SK-N-SH (cell line): ENCODE measurements at regions not wholly inside any gene's neighbourhood (a gene's known extent, or its start where the extent isn't known, plus 50 kb on each side); places are given as distances from the start of the nearest gene placed in this dataset.

ENCODE experiments used
- CTCF ChIA-PET: fragments of 300-600, 350-600 bp; formaldehyde crosslinking; extraction: SDS; loops from one replicate; lab custom pipeline; 2021; lab: Yijun Ruan, JAX
- POLR2A ChIA-PET: fragments of 350-600 bp; sonication (Branson Sonifier 250); formaldehyde crosslinking; extraction: SDS; loops from one replicate; lab custom pipeline; 2020; ENCODE audit warnings: antibody characterized with exemption, inconsistent platforms; lab: Yijun Ruan, JAX
- DNase-seq: peaks from one replicate; pipeline ENCODE4 v3.0.0; 2012
- H2AFZ ChIP-seq: fragments of 200-600 bp; sonication (generic); 2 replicates; pipeline ENCODE4 v1.8.1; 2016; ENCODE audit warnings: antibody characterized with exemption, mild to moderate bottlenecking, low read depth
- H3F3A ChIP-seq: fragments of 200-600 bp; sonication (generic); replicated peaks from 2 replicates; pipeline ENCODE3; 2016; ENCODE audit warnings: antibody characterized with exemption, mild to moderate bottlenecking; ENCODE audit not compliant: insufficient read depth
- H3K27ac ChIP-seq, 2 experiments: fragments of 200-500 bp in 1 of 2; fragments of 200-600 bp in 1 of 2; sonication (Bioruptor generic) in 1 of 2; sonication (generic), shearing (Covaris generic) in 1 of 2; 2 replicates each; pipeline versions ENCODE4 v1.5.1 to v1.6.1; 2014 to 2016; ENCODE audit warnings: low read depth in 2 of 2, inconsistent platforms in 1 of 2, low read length in 1 of 2, mild to moderate bottlenecking in 1 of 2, mixed read lengths in 1 of 2
- H3K27me3 ChIP-seq: fragments of 200-600 bp; sonication (generic), shearing (Covaris generic); 2 replicates; pipeline ENCODE4 v1.6.1; 2016; ENCODE audit warnings: mixed run types; ENCODE audit not compliant: insufficient read depth
- H3K36me3 ChIP-seq, 2 experiments: fragments of 200-500 bp in 1 of 2; fragments of 200-600 bp in 1 of 2; sonication (Bioruptor generic) in 1 of 2; sonication (generic) in 1 of 2; replicated peaks in 1 of 2; 2 replicates each; pipeline versions ENCODE3 to v1.5.1; 2014 to 2016; ENCODE audit warnings: low read length in 1 of 2, mild to moderate bottlenecking in 1 of 2; ENCODE audit not compliant: insufficient read depth in 2 of 2, control insufficient read depth in 1 of 2
- H3K4me1 ChIP-seq, 2 experiments: fragments of 200-500 bp in 1 of 2; fragments of 200-600 bp in 1 of 2; sonication (Bioruptor generic) in 1 of 2; sonication (generic), shearing (Covaris generic) in 1 of 2; 2 replicates each; pipeline versions ENCODE4 v1.5.1 to v1.6.1; 2014 to 2016; ENCODE audit warnings: low read depth in 1 of 2, low read length in 1 of 2, mixed run types in 1 of 2; ENCODE audit not compliant: insufficient read depth in 2 of 2, control insufficient read depth in 1 of 2
- H3K4me2 ChIP-seq: fragments of 200-600 bp; sonication (generic), shearing (Covaris generic); 2 replicates; pipeline ENCODE4 v1.6.1; 2017; ENCODE audit warnings: mixed run types
- H3K4me3 ChIP-seq, 2 experiments: fragments of 200-500 bp in 1 of 2; fragments of 200-600 bp in 1 of 2; sonication (Bioruptor generic) in 1 of 2; sonication (generic), shearing (Covaris generic) in 1 of 2; 2 replicates each; pipeline versions ENCODE4 v1.5.1 to v1.8.1; 2014 to 2016; ENCODE audit warnings: low read depth in 2 of 2, inconsistent platforms in 1 of 2, low read length in 1 of 2, mild to moderate bottlenecking in 1 of 2, mixed read lengths in 1 of 2, moderate library complexity in 1 of 2
- H3K79me2 ChIP-seq: fragments of 200-600 bp; sonication (generic); 2 replicates; pipeline ENCODE4 v1.8.1; 2017; ENCODE audit warnings: mild to moderate bottlenecking; ENCODE audit not compliant: insufficient read depth
- H3K9ac ChIP-seq: fragments of 200-600 bp; sonication (generic); 2 replicates; pipeline ENCODE4 v1.6.1; 2017; ENCODE audit warnings: mixed run types
- H3K9me2 ChIP-seq: fragments of 200-600 bp; sonication (generic); 2 replicates; pipeline ENCODE4 v1.6.1; 2017; ENCODE audit warnings: mixed run types
- H3K9me3 ChIP-seq: fragments of 200-600 bp; sonication (generic); 2 replicates; pipeline ENCODE4 v1.6.1; 2017; ENCODE audit warnings: mixed run types, mild to moderate bottlenecking, moderate library complexity
- H4K20me1 ChIP-seq: fragments of 200-600 bp; sonication (generic); 2 replicates; pipeline ENCODE4 v1.6.1; 2017; ENCODE audit warnings: mild to moderate bottlenecking, mixed run types; ENCODE audit not compliant: insufficient read depth
- CHD2 ChIP-seq: fragments of 150-350 bp; IDR thresholded peaks from 2 replicates; pipeline ENCODE4 v1.6.1; 2018; ENCODE audit warnings: low read length; ENCODE audit not compliant: partially characterized antibody
- FOXJ3 ChIP-seq: sonication (generic); formaldehyde crosslinking; IDR thresholded peaks from 2 replicates; pipeline ENCODE4 v1.5.1; 2020; ENCODE audit warnings: mild to moderate bottlenecking, missing genetic modification reagents
- GABPA ChIP-seq: IDR thresholded peaks from 2 replicates; pipeline ENCODE4 v1.4.0; 2012; ENCODE audit warnings: low read depth, mild to moderate bottlenecking
- MAX ChIP-seq: IDR thresholded peaks from 2 replicates; pipeline ENCODE4 v1.4.0; 2012; ENCODE audit warnings: low read depth
- MEF2A ChIP-seq: IDR thresholded peaks from 2 replicates; pipeline ENCODE4 v1.4.0; 2012; ENCODE audit warnings: low read depth, borderline replicate concordance
- MXI1 ChIP-seq: IDR thresholded peaks from 2 replicates; pipeline ENCODE4 v1.6.1; 2012; ENCODE audit warnings: mild to moderate bottlenecking, low read depth, low read length, improper control_type of control experiment
- NFIC ChIP-seq: IDR thresholded peaks from 2 replicates; pipeline ENCODE4 v1.4.0; 2012; ENCODE audit warnings: borderline replicate concordance
- RCOR1 ChIP-seq: fragments of 150-350 bp; IDR thresholded peaks from 2 replicates; pipeline ENCODE4 v1.6.1; 2017; ENCODE audit warnings: antibody characterized with exemption, low read length
- SIN3A ChIP-seq: IDR thresholded peaks from 2 replicates; pipeline ENCODE4 v1.6.1; 2012; ENCODE audit warnings: low read depth, mild to moderate bottlenecking, low read length, moderate library complexity, borderline replicate concordance
- SMC3 ChIP-seq: IDR thresholded peaks from 2 replicates; pipeline ENCODE4 v1.6.1; 2012; ENCODE audit warnings: low read depth, low read length, improper control_type of control experiment
- TAF1 ChIP-seq: IDR thresholded peaks from 2 replicates; pipeline ENCODE4 v1.6.1; 2012; ENCODE audit warnings: low read depth, mild to moderate bottlenecking, low read length, moderate library complexity, borderline replicate concordance
- YY1 ChIP-seq: IDR thresholded peaks from 2 replicates; pipeline ENCODE4 v1.4.0; 2012; ENCODE audit warnings: low read depth, mild to moderate bottlenecking
- WGBS: methylation state at CpG from one replicate; pipeline ENCODE4 v1.1.6; 2017; ENCODE audit warnings: low lambda C conversion rate; 5-methylcytosine and 5-hydroxymethylcytosine counted together
- TF ChIP-seq, protein P1 (sequence below): IDR thresholded peaks from 2 replicates; pipeline ENCODE4 v1.4.0; 2012; ENCODE audit warnings: low read depth, borderline replicate concordance
- TF ChIP-seq, protein P2 (sequence below): IDR thresholded peaks from 2 replicates; pipeline ENCODE4 v1.6.1; 2012; ENCODE audit warnings: mild to moderate bottlenecking, low read depth, low read length, moderate library complexity
- TF ChIP-seq, protein P3 (sequence below): IDR thresholded peaks from 2 replicates; pipeline ENCODE4; 2012

GRCh38 chr2:120868366-120868765 is 132.7 kb downstream of the GLI2 start:
- peaks cover 37% of the 10 kb centered on the region; the same call in 1 of the 2 replicates for H3K79me2 ChIP-seq
- ChIA-PET CTCF (interaction anchor here (1.1 to 1.8 kb wide), 5 partner anchors 9 to 173 kb away, joined by 3 to 5 read pairs (median 5); partner anchors contain the start of gene GLI2), POLR2A (no interaction called here)
- peaks cover 19 to 21% of the 10 kb centered on the region in 2 experiments for H3K4me1 ChIP-seq
- no peaks in the 10 kb centered on the region for H3K9me2 ChIP-seq
- H3K27ac ChIP-seq, result no peak overlapping the region
- H3K9me3 ChIP-seq, result no peaks in the 10 kb centered on the region
- H4K20me1 ChIP-seq, result peaks cover 3% of the 10 kb centered on the region; the same call in 1 of the 2 replicates
- DNase-seq, result no peak
- TF ChIP-seq SIN3A (no peak), NFIC (no peak), GABPA (no peak), MXI1 (no peak), YY1 (no peak), MEF2A (no peak), RCOR1 (no peak)
- TF ChIP-seq, protein P1, sequence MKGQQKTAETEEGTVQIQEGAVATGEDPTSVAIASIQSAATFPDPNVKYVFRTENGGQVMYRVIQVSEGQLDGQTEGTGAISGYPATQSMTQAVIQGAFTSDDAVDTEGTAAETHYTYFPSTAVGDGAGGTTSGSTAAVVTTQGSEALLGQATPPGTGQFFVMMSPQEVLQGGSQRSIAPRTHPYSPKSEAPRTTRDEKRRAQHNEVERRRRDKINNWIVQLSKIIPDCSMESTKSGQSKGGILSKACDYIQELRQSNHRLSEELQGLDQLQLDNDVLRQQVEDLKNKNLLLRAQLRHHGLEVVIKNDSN, result no peak
- TF ChIP-seq, protein P2, sequence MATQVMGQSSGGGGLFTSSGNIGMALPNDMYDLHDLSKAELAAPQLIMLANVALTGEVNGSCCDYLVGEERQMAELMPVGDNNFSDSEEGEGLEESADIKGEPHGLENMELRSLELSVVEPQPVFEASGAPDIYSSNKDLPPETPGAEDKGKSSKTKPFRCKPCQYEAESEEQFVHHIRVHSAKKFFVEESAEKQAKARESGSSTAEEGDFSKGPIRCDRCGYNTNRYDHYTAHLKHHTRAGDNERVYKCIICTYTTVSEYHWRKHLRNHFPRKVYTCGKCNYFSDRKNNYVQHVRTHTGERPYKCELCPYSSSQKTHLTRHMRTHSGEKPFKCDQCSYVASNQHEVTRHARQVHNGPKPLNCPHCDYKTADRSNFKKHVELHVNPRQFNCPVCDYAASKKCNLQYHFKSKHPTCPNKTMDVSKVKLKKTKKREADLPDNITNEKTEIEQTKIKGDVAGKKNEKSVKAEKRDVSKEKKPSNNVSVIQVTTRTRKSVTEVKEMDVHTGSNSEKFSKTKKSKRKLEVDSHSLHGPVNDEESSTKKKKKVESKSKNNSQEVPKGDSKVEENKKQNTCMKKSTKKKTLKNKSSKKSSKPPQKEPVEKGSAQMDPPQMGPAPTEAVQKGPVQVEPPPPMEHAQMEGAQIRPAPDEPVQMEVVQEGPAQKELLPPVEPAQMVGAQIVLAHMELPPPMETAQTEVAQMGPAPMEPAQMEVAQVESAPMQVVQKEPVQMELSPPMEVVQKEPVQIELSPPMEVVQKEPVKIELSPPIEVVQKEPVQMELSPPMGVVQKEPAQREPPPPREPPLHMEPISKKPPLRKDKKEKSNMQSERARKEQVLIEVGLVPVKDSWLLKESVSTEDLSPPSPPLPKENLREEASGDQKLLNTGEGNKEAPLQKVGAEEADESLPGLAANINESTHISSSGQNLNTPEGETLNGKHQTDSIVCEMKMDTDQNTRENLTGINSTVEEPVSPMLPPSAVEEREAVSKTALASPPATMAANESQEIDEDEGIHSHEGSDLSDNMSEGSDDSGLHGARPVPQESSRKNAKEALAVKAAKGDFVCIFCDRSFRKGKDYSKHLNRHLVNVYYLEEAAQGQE, result no peak
- TF ChIP-seq, all 33 proteins: peak for 0
- Histone ChIP-seq H3K4me2 (peak overlapping the region; percentile 80), H2AFZ (no peak overlapping the region), H3K27me3 (no peaks in the 10 kb centered on the region), H3K4me3 (no peak overlapping the region), H3F3A (peaks cover 3% of the 10 kb centered on the region), H3K36me3 (no peaks in the 10 kb centered on the region), H3K9ac (no peak overlapping the region; the same call in 1 of the 2 replicates)
- 97% methylated on average over 4 of the region's 4 CpGs for WGBS

- H3K9ac ChIP-seq, result no peak overlapping the region
- POLR2A ChIA-PET, result no interaction called here
- TF ChIP-seq, protein P2, result no peak
- TF ChIP-seq CHD2 (no peak), NFIC (no peak), MAX (no peak), FOXJ3 (CRISPR knock-in tag) (no peak), YY1 (no peak), TAF1 (no peak), SMC3 (no peak)
- TF ChIP-seq, protein P3, sequence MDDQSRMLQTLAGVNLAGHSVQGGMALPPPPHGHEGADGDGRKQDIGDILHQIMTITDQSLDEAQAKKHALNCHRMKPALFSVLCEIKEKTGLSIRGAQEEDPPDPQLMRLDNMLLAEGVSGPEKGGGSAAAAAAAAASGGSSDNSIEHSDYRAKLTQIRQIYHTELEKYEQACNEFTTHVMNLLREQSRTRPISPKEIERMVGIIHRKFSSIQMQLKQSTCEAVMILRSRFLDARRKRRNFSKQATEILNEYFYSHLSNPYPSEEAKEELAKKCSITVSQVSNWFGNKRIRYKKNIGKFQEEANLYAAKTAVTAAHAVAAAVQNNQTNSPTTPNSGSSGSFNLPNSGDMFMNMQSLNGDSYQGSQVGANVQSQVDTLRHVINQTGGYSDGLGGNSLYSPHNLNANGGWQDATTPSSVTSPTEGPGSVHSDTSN, result no peak
Observed at GRCh38 chr2:120869036-120869729, 133.5 kb downstream of the GLI2 start.

More at GRCh38 chr2:120869036-120869729, 133.5 kb downstream of the GLI2 start:
- H2AFZ ChIP-seq, result no peak overlapping the region
- no peak overlapping the region for H3K4me3 ChIP-seq
- H3K9me2 ChIP-seq, result no peaks in the 10 kb centered on the region
- H3K4me1 ChIP-seq, result peaks cover 17% of the 10 kb centered on the region in 2 experiments
- no peaks in the 10 kb centered on the region for H3K9me3 ChIP-seq
- WGBS, result 84% methylated on average over 1 of the region's 1 CpG
- H4K20me1 ChIP-seq, result peaks cover 6% of the 10 kb centered on the region; the same call in 1 of the 2 replicates
- no peaks in the 10 kb centered on the region for H3K36me3 ChIP-seq
- no peaks in the 10 kb centered on the region for H3K27me3 ChIP-seq
- peaks cover 40% of the 10 kb centered on the region; the same call in 1 of the 2 replicates for H3K79me2 ChIP-seq
- no peak for DNase-seq
- H3K27ac ChIP-seq, result no peak overlapping the region
- CTCF ChIA-PET, result interaction anchor here (1.0 to 1.5 kb wide), 7 partner anchors 10 to 522 kb away, joined by 3 to 5 read pairs (median 3); partner anchors contain the start of gene GLI2
- H3K4me2 ChIP-seq, result no peak overlapping the region
- H3F3A ChIP-seq, result peaks cover 3% of the 10 kb centered on the region
